ENCODE measurements at regions not wholly inside any gene's neighbourhood (a gene's known extent, or its start where the extent isn't known, plus 50 kb on each side); places are given as distances from the start of the nearest gene placed in this dataset.

DNA sequence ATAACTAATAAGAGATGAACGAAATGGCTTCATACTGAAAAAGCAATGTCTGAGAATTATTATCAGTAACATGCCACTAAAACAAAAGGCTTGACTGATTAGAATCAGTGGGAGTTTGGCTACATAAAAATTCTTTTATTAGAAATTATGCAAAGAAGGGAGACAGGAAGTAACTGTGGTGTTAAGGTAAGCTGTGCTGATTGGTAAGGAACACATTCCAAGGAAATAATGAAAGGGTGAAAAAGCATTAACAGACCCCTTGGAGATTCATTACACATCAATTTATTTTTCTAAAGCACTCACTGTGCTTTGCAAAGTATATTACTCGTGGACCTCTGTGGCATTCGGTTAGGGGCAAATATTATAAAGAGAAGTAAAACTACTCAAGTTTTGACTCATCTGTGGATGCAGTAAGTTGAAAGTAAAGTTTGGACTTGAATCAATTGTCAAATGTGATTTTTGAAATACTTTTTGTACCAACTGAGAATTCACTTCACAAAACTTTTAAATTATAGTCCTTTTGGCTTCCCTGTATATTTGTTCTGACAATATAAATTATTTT is 176.1 kb upstream of the ZPLD1 start:
- DNase-seq, result no peak

DNA sequence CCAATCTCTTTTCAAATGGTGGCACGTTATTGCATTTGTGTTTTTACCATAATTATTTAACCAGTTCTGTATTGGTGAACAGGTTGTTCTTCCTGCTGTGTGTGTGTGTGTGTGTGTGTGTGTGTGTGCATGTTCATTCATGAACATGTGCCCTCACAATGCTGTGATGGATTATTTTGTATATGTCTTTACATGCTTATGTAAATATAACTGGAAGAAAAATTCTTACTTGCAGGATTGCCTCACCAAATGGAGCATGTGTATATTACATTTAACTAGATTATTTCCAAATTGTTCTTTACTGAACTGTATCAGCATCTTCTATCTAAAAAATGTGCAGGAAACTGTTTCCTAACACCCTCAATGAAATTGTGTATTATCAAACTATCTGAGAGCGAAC is 175.2 kb upstream of the ZPLD1 start:
- no peak for DNase-seq

DNA sequence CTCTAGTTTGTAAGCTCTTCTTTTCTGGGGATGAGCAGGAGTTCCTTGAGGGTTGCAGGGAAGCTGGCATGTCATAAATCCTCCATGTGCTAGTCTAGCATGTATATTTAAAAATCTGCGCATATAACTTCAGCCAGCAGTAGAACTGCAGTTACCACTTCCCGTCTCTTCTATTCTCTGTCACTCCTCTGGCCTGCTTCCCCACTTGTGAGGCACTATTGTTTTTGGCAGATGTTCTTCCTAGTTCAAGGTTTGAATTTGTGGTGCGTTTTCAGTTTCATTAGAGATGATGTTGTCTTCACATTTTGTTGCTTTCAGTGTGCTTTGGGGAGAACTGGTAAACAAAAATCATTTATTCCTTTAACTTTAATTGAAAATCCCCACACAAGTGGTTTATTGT is 169.1 kb upstream of the ZPLD1 start:
- no peak for DNase-seq

DNA sequence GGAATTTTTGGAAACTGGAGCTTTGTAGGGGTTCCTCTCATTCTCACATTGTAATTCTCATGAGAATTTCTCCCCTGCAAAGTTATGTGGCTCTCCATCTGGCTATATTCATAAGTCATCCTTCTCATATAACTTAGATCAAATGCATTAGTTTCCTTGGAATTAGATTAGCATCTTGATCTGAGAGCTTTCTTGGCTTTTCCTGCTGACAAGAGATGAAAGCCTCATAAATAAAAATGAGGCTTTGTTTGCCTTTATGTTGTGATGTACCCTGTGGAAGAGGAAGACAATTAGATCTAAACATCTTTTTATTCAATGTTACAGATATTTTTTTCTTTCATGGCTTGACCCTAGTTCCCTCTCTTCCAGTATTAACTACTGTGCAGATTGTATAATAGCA is 165.4 kb upstream of the ZPLD1 start:
- DNase-seq, result no peak

DNA sequence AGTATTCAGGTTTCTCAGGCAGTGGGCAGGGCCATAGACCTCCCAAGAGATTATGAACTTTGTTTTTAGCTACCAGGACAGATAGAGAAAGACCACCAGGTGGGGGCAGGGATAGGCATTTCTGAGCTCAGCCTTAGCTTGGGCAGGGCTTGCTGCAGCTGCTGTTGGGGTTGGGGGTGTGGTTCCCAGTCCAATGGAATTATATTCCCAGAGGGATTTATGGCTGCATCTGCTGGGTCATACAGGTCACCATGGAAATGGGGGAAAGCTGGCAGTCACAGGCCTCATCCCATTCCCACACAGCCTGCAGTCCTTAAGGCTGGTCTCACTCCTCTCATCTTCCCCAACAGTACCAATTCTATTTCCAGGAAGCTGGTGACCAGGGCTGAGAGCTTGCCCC is 144.6 kb upstream of the ZPLD1 start:
- DNase-seq, result no peak

DNA sequence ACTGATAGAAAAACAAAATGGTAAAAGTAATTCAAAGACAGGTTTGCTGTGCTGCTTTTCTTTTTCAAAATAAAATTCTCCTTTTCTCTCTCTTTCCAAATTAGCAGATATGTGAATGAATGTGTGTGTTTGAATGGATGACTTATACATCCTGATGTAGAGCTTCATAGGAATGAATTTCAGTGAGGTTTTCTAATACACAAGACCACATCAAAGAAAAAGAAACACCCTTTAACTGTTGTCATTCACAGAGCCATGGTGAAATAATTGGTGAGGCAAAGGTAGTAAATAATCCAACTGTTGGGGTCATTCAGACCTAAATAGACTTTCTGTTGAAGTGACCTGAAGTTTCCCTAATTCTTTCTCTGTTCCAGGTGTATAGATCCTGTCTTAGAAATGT is 139.1 kb upstream of the ZPLD1 start:
- DNase-seq, result no peak

DNA sequence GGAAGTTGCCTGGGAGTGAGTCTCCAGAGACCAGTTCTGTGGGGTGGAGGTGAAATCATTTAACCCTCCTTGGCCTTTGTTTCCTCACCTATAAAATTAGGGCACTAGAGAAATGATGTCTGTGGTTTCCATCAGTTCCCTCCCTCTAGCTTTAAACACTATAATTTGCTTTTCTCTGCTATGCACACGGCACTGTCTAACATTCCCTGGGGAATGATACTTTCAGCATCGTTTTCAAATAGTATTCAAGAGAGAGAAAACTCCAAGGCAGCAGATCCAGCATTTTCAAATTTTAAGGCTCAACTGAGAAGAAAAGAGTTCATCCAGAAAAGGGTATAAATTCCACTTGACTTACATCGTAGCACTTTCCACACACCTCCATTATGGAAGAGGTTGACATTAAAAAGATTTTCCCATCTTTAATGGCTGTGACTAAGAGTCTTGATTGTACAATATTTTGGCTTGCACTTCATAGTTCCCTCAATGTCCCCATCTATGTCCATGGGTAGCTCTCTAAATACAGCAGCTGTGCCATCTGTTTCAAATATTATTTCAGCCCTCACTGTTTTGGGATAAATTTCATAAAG is 137.7 kb upstream of the ZPLD1 start:
- DNase-seq, result no peak

DNA sequence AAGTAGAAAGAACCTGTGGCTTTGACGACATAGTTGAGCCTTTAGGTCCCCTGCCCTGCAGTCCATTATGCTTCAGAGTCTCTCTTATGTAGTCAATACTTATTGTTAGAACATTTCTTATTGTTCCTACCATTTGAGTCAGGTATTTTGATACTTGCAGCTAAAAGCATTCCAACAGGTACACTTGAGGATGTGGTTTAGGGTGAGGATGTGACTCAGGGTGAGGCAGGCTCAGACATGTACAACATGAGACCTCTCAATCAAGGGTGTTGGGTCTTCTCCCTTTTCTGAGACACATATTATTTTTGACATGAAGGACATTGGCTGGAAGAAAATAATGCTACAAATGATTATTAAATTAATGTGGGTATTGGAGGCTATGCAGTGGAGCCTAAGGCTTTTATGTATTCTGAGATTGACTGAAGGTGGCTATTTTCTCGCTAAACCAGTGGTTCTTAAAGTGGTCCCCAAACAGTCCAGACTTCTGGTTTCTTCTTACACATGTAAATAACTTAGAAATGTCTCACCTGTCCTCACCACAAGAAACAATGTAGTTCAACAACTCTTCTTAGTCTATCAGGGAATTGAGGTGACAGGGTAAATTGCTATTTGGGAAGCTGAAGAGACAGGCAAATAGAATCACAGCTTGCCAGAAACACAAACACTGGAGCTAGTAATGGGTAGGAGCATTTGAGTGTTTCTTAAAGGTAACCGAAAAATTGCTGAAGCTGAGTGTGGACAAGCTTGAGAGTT is 135.5 kb upstream of the ZPLD1 start:
- no peak for DNase-seq

DNA sequence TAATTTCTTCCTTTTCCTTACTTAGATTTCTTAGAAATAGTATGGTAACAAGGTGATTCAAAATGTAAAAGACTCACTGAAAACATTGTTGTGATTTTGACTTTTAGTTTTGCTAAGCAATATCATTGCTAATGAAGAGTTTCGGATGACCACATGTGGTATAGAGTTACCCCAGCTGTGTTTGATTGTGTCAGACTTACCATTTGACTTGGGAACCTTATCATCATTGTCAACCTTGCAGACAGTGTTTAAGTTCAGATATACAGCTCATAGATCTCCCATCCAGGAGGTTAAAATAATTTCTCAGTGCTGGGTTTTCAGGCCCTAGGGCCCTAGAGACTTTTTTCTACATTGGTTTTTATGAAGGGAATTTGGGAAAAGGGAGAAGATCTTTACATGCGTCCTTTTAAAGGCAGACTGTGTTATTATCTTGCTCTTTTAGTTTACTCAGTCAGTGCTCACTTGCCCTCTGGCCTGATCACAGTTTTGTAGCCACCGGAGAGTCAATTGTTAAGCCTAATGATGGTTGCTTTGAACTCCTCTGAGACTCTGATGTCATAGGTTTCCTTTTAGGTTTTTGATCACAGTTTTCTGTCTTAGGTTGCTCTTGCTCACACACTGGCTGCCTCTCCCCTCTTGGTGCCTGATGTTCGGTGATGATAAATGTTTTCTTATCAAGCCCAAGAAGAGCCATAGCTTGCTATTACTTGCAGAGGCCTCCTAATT is 133.5 kb upstream of the ZPLD1 start:
- no peak for DNase-seq

DNA sequence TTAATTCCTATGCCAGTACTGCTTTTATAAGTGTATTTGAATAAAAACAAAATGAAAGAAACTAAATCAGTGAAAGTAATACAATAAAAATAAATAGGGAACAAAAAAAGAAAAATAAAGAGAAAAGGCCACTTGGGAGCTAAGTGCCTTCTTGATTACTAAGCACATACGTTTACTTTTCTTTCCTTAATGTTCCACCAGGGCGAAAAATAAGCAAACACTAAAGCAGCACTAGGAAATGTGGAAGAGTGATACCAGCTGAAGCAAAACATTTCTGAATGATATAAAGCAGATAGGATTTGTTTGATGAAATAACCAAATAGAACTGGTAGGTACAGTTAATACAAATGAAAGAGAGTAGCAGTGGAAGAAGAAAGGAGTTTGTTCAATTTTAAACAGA is 132.8 kb upstream of the ZPLD1 start:
- no peak for DNase-seq

DNA sequence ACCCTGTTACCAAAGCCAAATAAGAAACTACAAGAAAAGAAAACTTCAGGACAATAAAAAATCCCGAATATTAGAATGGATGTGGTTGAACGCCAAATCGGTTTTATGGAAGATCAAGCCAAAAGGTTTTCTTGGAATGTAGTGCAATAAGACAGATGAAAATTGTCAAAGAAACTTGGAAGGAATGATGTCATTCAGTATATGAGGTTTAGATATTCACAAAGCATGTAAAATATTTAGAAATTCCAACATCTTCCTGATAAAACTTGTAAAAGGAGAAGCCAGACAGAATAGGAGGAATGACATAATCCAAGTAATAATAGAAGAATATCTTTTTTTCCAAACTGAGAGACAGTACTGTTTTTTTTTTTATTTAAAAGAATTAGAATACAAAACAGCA is 130.3 kb upstream of the ZPLD1 start:
- DNase-seq, result no peak

DNA sequence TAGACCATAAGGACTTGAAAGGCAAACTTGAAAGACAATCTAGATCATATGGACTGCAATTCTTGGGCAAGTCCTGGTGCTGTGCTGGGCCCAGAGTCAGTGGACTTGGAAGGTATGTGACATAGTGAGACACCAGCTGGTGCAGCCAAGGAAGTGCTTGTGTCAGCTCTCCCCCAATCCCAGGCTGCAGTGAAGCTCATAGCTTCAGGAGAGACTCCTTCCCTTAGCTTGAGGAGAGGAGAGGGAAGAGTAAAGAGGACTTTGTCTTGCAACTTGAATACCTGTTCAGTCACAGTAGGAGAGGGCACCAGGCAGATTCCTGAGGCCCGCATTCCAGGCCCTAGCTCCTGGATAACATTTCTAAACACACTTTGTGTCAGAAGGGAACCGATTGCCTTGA is 127.4 kb upstream of the ZPLD1 start:
- DNase-seq, result no peak

DNA sequence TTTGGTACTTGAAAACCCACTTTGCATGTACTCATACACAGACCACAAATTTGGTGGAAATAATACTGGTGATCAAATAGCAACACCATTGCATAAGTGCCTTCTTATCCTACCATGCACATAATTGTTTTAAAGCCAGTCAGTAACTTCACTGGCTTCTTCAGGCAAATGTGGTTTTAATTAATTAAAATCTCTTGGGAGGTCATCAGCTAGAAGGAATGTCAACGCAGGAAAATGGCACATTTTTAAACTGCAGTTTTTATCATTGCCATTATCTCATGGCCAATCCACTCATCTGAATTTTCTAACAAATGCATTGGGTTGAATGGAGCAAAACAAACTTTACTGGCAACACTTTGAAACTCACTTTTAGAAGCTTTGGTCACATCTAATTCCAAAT is 105.7 kb upstream of the ZPLD1 start:
- no peak for DNase-seq

DNA sequence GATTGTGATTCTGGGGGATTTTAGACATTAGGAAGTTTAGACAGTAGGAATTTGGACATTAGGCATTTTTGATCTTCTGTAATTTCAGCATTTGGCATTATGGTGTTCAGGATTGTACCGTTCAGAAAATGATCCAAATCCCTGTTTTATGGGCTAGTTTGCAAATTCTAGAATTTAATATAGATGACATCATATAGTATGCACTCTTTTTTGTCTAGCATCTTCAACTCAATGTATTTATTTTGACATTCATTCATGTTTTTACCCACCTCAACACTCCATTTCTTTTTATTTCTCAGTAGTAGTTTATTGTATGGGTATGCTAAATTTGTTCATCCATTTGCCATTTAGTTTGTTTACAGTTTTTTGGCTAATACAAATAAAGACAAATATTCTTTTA is 105.3 kb upstream of the ZPLD1 start:
- no peak for DNase-seq

DNA sequence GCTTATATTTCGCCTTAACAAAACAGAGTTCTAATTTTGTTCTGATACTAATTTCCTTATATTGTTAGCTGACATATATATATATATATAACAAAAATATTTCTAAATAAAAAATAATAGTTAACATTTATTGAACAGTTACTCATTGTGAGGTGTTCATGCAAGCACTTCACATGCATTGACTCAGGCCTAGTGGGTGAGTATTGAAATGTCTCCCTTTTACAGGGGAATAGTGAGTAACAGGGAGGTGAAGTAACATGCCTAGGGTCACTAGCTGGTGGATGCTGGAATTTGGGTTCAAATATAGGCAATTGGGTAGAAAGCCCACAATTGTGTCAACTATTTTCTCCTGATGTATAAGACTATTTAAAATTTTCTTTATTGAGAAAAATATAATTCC is 102.6 kb upstream of the ZPLD1 start:
- no peak for DNase-seq

DNA sequence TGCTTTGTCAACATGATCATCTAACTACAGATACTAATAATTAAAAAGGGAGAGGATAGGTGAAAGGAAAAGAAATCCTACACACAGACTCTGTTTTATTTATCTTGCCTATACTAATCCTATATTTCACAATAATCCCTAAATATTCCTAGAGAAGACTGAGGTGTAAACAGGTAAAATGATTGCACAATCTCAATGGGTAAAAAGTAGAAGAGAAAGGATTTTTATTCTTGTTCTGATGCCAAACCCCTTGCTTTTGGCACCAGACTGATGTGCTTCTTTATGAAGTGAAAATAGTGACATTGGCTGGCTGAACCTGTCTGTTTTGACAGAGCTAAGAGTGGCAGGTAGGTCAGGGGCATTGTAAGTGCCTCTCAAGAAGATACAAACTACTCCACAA is 101.9 kb upstream of the ZPLD1 start:
- no peak for DNase-seq

DNA sequence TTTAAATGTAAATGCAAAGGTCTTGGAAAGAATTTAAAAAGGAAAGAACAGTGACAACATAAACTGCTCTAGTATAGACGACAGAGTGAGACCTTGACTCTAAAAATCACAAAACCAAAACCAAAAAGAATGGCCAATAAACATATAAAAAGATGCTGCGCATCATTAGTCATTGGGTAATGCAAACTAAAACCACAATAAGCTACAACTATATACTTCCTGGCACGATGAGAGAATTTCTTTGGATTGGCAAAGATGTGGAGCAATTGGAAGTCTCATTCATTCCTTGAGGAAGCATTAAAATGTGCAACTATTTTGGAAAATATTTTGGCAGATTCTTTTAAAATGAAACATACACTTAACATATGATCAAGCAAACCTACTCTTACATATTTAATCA is 98.7 kb upstream of the ZPLD1 start:
- DNase-seq, result no peak

DNA sequence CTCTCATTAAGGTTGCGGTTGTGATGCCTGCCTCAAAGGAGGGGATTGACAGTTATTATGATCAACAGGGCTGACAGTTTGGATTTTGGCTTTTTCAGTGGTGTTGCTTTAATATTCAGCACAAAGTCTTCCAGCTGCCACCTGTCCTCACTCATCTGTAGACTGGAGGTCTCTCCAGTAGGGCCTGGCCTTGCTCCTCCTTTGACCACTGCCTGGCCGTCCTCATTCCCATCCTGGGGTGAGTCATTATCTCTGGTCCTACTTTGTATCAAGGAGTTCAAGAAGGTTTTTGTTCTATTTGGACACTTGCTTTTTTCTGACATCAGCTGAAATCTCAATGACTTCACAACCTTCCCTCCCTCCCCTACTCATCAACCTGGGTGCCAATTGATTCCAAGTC is 95.1 kb upstream of the ZPLD1 start:
- DNase-seq, result no peak

DNA sequence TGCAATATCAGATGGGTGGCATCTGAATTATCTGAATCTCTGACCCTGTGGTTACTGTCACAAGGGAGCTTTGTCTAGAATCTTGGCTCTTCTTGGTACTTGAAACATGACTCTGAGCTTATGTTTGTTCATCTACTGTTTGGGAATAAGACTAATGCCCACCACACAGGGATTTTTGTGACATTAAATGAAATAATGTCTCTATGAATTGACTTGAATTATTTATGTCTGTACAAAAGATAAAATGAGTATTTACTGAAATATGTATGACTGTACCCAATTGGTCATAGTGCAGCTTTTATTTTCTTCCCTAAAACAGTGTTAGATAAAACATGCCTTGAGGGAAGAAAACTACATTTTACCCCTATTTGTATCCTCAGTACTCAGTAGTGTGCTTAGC is 87.9 kb upstream of the ZPLD1 start:
- DNase-seq, result no peak

DNA sequence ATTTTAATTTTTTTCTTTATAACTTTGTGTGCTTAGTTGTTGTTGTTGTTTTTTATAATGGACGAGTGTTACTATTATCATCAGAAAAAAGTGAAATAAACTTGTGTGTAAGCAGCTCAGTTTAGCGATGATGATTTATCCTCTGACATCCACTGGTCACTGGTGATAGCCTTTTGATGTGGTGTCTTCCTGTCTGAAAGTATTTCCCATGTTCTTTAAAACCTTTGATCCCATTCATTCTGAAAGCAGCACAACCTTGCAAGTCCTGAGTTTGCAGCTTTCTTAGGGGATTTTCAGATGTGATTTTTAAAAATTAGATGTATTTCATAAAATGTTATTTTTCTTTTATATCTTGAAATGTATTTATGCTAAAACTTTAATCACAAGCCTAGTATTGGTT is 85.9 kb upstream of the ZPLD1 start:
- DNase-seq, result no peak

DNA sequence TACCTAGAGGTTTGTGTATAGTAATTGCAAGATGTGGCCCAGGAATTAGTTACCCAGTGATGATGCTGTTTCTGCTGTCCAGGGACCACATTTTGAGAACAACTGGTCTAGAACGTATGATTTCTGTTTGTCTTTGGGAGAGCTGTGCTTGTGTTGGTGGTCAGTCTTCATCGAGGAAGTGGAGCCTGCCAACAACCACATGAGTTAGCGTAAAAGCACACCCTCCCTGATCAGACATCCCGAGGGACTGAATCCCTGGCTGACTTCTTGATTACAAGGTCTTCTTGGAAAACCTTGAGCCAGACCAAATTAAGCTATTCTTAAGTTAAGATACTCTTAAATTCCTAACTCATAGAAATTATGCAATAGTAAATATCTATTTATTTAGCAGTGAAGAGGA is 81.7 kb upstream of the ZPLD1 start:
- DNase-seq, result no peak

DNA sequence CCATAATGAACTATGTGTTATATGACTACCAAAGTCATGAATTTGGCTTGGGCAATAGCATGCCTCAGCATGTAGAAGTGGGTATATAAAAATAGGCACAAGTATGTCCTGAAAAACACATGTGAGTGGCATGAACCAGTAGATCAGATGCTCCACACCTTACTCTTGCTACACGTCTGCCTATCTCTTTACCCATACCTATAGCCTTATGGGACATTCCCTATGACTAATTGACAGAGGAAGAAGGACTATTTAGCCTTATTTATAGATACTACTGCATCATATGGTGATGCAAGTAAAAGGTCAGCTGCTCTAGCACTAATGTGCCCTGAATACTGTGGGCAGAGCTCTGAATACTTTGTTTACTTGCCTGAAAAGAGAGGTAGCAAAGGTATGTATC is 81.0 kb upstream of the ZPLD1 start:
- no peak for DNase-seq

DNA sequence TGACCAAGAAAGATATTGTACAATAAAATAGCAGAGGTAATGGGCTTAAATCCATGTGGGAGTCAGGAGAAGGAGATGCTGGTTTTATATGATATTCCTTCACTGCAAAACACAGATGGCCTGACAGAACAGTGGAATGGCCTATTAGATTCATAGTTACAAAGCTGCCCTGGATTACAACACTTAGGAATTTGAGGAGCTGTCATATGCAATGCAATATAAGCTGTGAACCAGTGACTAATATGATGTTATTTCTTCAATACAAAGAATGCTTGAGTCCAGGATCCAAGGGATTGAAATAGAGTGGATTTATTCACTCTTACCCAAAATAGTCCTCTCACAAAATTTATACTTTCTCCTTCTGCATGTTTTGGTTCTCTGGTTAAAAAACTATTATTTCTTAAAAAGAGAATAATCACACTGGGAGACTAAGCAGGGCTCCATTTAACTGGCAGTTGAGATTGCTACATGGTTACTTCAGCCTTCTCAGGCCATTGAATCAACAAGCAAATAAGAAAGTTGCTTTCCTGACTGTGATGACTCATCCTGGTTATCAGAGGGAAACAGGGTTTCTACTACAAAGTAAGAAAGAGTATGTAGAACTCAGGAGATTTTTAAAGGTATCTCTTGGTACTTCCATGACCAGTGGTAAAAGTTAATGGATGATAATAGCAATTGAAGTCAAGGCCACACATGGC is 79.8 kb upstream of the ZPLD1 start:
- no peak for DNase-seq

DNA sequence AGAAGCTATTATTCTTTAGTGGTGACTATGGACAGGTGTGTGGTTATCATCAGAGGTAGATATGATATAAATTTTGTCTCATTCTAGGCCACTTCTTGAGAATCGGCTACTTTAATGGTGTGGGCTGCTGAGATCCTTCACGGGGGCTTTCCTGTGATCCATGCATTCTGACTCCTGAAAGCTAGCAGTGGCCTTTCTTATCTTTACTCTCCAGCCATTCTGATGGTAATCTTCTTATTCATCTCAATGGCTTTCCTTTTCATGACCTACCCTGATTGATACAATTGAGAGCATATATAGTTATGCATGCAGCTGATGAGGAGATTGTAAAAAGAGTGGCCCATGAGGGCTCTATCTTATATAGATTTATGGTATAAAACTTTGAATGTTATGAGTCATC is 78.3 kb upstream of the ZPLD1 start:
- no peak for DNase-seq

All from right forelimb (tissue), 1 donor.